NT2/D1 (cell line): ENCODE measurements at regions not wholly inside any gene's neighbourhood (a gene's known extent, or its start where the extent isn't known, plus 50 kb on each side); places are given as distances from the start of the nearest gene placed in this dataset.

ENCODE experiments used
- SUZ12 ChIP-seq: IDR thresholded peaks from 2 replicates; pipeline ENCODE4 v1.6.1; 2011; ENCODE audit not compliant: insufficient read length, insufficient read depth; ENCODE audit errors: extremely low read depth
- YY1 ChIP-seq: IDR thresholded peaks from 2 replicates; pipeline ENCODE4 v1.6.1; 2011; ENCODE audit not compliant: insufficient read length, insufficient read depth

- no peak for TF ChIP-seq SUZ12
- no peak for TF ChIP-seq YY1
Observed at GRCh38 chr17:71396711-71397110, 724.1 kb upstream of the SOX9 start.
